ENCODE measurements at regions not wholly inside any gene's neighbourhood (a gene's known extent, or its start where the extent isn't known, plus 50 kb on each side); places are given as distances from the start of the nearest gene placed in this dataset.
"Not testable (repeated sequence)": the region's sequence is repeated elsewhere in the genome, so short reads cannot be mapped to it uniquely, and the experiment has no call there.

DNA sequence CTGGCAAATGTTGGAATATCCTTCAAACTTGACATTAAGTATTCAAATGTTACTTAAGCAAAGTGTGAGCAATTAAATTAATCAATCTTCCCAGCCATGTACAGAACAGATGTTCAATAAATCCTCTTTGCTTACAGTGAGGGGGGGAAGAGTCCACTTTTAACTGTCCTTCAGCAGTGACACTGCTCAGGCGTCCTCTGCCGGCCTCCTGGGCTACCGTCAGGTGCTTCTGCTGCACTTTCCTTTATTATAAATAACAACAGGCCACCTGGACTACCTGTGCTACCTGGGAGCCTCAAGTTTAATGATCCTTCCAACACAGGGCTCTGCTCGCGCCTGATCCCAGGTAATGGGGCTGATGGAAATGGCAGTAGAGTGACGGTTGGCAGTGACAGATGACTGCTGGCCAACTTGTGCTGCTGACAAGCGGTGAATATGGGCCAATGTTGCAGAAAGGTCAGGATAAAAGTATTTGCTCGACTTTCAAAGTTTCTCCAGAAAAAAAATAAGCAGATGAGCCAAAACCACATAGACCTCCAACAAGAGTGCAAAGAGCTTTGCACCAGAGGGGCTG is 460.0 kb upstream of the ZNF507 start:
- no peak overlapping the region for H3K4me2 ChIP-seq (ENCODE audit: low read length)
- no peaks in the 10 kb centered on the region for H3K36me3 ChIP-seq (ENCODE audit: insufficient read depth, low read length)
- no peaks in the 10 kb centered on the region for H3K4me1 ChIP-seq (ENCODE audit: control insufficient read depth, insufficient read depth, low read length)
- no peaks in the 10 kb centered on the region for H3K27me3 ChIP-seq (ENCODE audit: control insufficient read depth, insufficient read depth, low read length)
- no peak overlapping the region for H3K9ac ChIP-seq (ENCODE audit: low read depth, low read length)
- H3K4me3 ChIP-seq (ENCODE audit: low read length): no peak overlapping the region
- H3K9me3 ChIP-seq (replicated peaks; ENCODE audit: low read length): no peaks in the 10 kb centered on the region

DNA sequence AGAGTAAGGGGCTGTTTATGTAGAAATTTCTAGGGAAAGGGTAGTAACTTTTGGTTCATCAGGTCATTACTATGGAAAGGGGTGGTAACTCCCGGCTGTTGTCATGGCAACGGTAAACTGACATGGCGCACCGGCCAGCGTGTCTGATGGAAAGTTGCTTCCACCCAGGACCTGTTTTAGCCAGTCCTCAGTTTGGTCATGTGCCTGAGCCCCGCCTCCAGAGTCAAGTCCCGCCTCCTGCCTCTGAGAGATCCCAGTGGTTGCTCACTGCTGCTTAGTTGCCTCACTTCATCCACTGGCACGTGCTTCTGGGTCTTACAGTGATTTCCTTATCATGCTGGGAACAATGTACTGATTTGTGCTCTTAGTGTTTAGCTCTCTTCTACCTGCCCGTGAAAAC is 455.2 kb upstream of the ZNF507 start:
- no peaks in the 10 kb centered on the region for H3K27me3 ChIP-seq (ENCODE audit: control insufficient read depth, insufficient read depth, low read length)
- no peak overlapping the region for H3K4me2 ChIP-seq (ENCODE audit: low read length)
- no peaks in the 10 kb centered on the region for H3K4me1 ChIP-seq (ENCODE audit: control insufficient read depth, insufficient read depth, low read length)
- no peaks in the 10 kb centered on the region for H3K36me3 ChIP-seq (ENCODE audit: insufficient read depth, low read length)
- H3K4me3 ChIP-seq (ENCODE audit: low read length): no peak overlapping the region
- no peak overlapping the region for H3K9ac ChIP-seq (ENCODE audit: low read depth, low read length)
- H3K9me3 ChIP-seq (replicated peaks; ENCODE audit: low read length): no peaks in the 10 kb centered on the region

DNA sequence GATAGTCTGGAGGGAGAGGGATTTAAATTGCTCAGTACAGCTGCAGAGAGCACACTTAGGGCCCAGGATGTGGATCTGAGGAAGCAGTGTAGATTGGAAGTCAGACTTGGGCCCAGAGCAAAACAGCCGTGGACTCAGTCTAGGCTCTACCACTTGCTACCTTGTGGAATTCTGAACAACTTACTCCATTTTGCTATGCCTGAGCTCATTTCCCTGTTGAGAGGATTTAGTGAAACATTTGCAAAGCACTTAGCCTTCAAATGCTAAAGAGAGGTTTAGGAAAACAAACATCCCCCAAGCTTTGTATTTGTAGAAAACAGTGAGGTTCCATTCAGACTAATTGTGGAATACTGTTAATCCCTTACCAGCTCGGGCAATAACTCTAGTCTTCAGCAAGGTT is 453.4 kb upstream of the ZNF507 start:
- H3K9ac ChIP-seq (ENCODE audit: low read depth, low read length): no peak overlapping the region
- H3K9me3 ChIP-seq (replicated peaks; ENCODE audit: low read length): no peaks in the 10 kb centered on the region
- H3K27me3 ChIP-seq (ENCODE audit: control insufficient read depth, insufficient read depth, low read length): no peaks in the 10 kb centered on the region
- no peaks in the 10 kb centered on the region for H3K36me3 ChIP-seq (ENCODE audit: insufficient read depth, low read length)
- no peaks in the 10 kb centered on the region for H3K4me1 ChIP-seq (ENCODE audit: control insufficient read depth, insufficient read depth, low read length)
- no peak overlapping the region for H3K4me2 ChIP-seq (ENCODE audit: low read length)
- H3K4me3 ChIP-seq (ENCODE audit: low read length): no peak overlapping the region

DNA sequence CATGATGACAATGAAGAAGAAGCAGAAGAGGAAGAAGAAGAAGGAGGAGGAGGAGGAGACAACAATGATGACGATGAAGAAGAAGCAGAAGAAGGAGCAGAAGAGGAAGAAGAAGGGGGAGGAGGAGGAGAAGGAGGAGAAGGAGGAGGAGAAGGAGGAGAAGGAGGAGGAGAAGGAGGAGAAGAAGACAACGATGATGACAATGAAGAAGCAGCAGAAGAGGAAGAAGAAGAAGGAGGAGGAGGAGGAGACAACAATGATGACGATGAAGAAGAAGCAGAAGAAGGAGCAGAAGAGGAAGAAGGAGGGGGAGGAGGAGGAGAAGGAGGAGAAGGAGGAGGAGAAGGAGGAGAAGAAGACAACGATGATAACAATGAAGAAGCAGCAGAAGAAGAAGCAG is 451.9 kb upstream of the ZNF507 start:
- not testable (repeated sequence) for H3K4me2 ChIP-seq (ENCODE audit: low read length); H3K36me3 ChIP-seq (ENCODE audit: insufficient read depth, low read length); H3K9ac ChIP-seq (ENCODE audit: low read depth, low read length); H3K27me3 ChIP-seq (ENCODE audit: control insufficient read depth, insufficient read depth, low read length); H3K4me1 ChIP-seq (ENCODE audit: control insufficient read depth, insufficient read depth, low read length); H3K4me3 ChIP-seq (ENCODE audit: low read length); H3K9me3 ChIP-seq (replicated peaks; ENCODE audit: low read length)

DNA sequence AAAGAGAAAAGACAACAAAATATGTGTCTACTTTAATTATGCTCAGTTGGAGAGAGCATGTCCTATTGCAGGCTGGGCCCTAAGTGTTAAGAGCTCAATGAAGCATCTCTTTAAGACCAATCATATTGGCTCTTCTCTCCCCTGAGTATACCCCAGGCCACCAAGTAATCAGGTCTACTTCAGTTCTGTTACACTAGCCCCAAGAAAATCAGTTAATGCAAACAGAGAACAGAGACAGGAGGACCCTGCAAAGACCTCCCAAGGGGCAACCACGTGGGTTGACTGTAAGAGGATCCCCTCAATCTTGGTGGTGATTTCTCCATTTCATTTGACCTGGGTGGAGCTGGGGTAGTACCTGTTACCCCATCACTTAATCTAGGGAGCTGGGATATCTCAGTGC is 451.0 kb upstream of the ZNF507 start:
- H3K4me1 ChIP-seq (ENCODE audit: control insufficient read depth, insufficient read depth, low read length): no peaks in the 10 kb centered on the region

DNA sequence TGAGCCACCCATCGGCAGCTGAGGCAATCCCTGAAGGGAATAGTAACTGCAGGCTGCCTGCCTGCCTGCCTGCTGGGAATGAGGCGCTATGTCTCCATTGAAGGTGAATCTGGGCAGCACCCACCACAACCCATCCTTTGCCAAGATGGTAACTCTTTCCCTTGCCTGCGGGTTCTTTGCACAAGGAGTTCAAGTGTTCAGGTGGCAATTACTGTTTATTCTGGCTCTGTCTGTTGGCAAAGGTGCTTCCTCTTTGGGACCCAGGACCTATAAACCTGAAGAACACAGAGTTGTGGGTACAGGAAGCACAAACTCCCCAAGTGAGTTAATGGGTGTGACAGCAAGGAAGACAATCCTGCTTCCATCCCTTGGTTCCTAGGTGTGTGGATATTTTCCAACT is 448.1 kb upstream of the ZNF507 start:
- Histone ChIP-seq H3K9ac (ENCODE audit: low read depth, low read length) (no peak overlapping the region), H3K4me1 (ENCODE audit: control insufficient read depth, insufficient read depth, low read length) (no peaks in the 10 kb centered on the region), H3K9me3 (replicated peaks; ENCODE audit: low read length) (peaks cover 6% of the 10 kb centered on the region), H3K27me3 (ENCODE audit: control insufficient read depth, insufficient read depth, low read length) (no peaks in the 10 kb centered on the region), H3K4me3 (ENCODE audit: low read length) (no peak overlapping the region), H3K36me3 (ENCODE audit: insufficient read depth, low read length) (no peaks in the 10 kb centered on the region), H3K4me2 (ENCODE audit: low read length) (no peak overlapping the region)

More for the DNA sequence above, 451.0 kb upstream of the ZNF507 start:
- no peak overlapping the region for H3K4me3 ChIP-seq (ENCODE audit: low read length)
- no peaks in the 10 kb centered on the region for H3K36me3 ChIP-seq (ENCODE audit: insufficient read depth, low read length)
- no peak overlapping the region for H3K9ac ChIP-seq (ENCODE audit: low read depth, low read length)
- no peak overlapping the region for H3K4me2 ChIP-seq (ENCODE audit: low read length)
- no peaks in the 10 kb centered on the region for H3K27me3 ChIP-seq (ENCODE audit: control insufficient read depth, insufficient read depth, low read length)
- H3K9me3 ChIP-seq (replicated peaks; ENCODE audit: low read length): peaks cover 3% of the 10 kb centered on the region

DNA sequence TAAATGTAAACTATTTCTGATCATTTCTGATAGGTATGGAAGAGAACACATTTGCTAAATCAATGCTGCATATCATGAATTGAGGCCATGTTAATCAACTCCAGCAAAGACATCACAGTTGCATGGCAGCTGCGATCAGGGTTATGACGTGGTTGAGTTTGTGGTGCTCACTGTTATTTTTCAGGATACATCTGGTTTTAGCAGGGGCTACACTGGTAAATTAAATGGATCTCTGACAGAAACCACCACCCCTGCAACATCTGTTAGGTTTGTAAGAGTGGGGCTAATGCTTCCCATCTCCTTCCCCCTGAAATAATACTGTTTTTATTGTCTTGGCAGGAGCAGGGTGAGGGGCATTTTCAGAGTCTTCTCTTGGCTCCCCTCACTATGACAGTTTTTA is 444.4 kb upstream of the ZNF507 start:
- H3K4me2 ChIP-seq (ENCODE audit: low read length): no peak overlapping the region
- H3K27me3 ChIP-seq (ENCODE audit: control insufficient read depth, insufficient read depth, low read length): no peaks in the 10 kb centered on the region
- H3K36me3 ChIP-seq (ENCODE audit: insufficient read depth, low read length): no peaks in the 10 kb centered on the region
- H3K4me3 ChIP-seq (ENCODE audit: low read length): no peak overlapping the region
- no peaks in the 10 kb centered on the region for H3K4me1 ChIP-seq (ENCODE audit: control insufficient read depth, insufficient read depth, low read length)
- H3K9me3 ChIP-seq (replicated peaks; ENCODE audit: low read length): peaks cover 6% of the 10 kb centered on the region
- H3K9ac ChIP-seq (ENCODE audit: low read depth, low read length): no peak overlapping the region

DNA sequence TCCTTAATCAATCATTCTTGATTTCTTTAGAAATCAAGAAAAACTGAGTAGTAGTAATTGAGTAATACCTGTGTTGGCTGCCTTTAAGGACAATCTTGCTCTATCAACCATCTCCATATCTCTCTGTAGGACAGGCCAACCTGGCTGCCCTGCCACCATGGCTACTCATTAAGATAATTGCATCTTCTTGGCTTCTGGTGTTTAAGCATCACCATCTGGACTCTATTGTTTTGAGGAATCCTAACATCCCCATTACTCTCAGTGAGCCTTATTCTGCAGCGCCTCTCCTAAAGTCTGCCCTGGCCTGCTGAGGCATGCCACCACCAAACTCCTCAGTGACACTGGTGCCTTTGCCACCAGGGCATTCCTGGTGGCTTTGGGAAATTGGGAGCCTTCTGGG is 442.6 kb upstream of the ZNF507 start:
- Histone ChIP-seq H3K36me3 (ENCODE audit: insufficient read depth, low read length) (no peaks in the 10 kb centered on the region), H3K27me3 (ENCODE audit: control insufficient read depth, insufficient read depth, low read length) (no peaks in the 10 kb centered on the region), H3K4me2 (ENCODE audit: low read length) (no peak overlapping the region), H3K4me3 (ENCODE audit: low read length) (no peak overlapping the region), H3K9me3 (replicated peaks; ENCODE audit: low read length) (peaks cover 6% of the 10 kb centered on the region), H3K9ac (ENCODE audit: low read depth, low read length) (no peak overlapping the region), H3K4me1 (ENCODE audit: control insufficient read depth, insufficient read depth, low read length) (no peaks in the 10 kb centered on the region)

DNA sequence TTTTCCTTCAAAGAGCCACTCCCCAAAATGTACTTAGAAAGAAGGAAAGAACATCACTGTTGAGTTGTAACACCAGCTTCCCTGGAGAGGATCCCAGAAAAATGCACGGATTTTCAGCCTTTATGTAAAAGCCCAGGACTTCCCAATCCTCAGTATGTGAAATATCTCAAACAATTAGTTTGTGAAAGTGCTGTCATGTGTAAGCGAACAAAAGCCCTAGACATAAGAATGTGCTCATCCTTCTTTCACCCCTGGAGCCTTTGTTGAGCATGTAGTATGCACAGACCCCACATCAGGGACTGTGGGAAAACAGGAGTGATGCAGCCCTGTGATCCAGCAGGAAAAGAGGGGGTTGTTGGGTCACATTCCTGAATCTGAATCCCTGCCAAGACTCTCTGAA is 441.4 kb upstream of the ZNF507 start:
- no peaks in the 10 kb centered on the region for H3K4me1 ChIP-seq (ENCODE audit: control insufficient read depth, insufficient read depth, low read length)
- no peak overlapping the region for H3K4me3 ChIP-seq (ENCODE audit: low read length)
- H3K4me2 ChIP-seq (ENCODE audit: low read length): no peak overlapping the region
- H3K9me3 ChIP-seq (replicated peaks; ENCODE audit: low read length): peaks cover 6% of the 10 kb centered on the region
- no peak overlapping the region for H3K9ac ChIP-seq (ENCODE audit: low read depth, low read length)
- H3K27me3 ChIP-seq (ENCODE audit: control insufficient read depth, insufficient read depth, low read length): no peaks in the 10 kb centered on the region
- H3K36me3 ChIP-seq (ENCODE audit: insufficient read depth, low read length): no peaks in the 10 kb centered on the region

DNA sequence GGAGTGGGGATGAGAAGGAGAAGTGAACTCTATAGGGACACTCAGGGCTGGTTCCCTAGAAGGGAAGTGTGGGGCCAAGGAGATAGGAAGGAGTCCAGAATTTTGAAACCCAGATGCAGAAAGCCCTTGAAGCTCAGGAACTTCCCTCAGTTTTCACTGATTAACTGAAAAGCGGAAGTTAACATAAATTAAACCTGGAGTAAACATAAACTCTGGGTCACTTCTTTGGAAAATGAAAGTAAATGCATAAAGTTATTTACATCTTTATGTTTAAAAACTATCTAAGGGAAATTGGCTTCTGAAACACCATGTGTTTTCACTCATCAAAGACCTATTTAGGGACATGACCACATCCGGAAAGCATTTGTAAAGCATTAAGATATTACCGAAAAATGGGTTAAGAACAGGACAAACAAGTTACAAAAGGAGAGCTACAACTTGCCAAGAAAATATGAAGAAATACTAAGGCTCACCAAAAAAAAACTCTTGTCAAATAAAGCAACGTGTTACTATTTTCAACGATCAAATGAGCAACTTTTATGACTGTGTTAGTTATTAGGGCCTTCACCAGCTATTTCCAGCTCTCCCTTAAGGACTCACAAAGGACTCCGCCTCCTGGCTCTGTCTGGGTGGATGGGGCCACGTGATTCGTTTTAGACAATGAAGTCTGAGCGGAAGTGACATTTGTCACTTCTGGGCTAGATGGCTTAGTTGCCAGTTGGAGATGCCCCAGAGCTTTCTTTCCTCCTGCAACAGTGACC is 439.1 kb upstream of the ZNF507 start:
- Histone ChIP-seq H3K9ac (ENCODE audit: low read depth, low read length) (no peak overlapping the region), H3K36me3 (ENCODE audit: insufficient read depth, low read length) (no peaks in the 10 kb centered on the region), H3K4me1 (ENCODE audit: control insufficient read depth, insufficient read depth, low read length) (no peaks in the 10 kb centered on the region), H3K9me3 (replicated peaks; ENCODE audit: low read length) (no peaks in the 10 kb centered on the region), H3K27me3 (ENCODE audit: control insufficient read depth, insufficient read depth, low read length) (no peaks in the 10 kb centered on the region), H3K4me3 (ENCODE audit: low read length) (no peak overlapping the region), H3K4me2 (ENCODE audit: low read length) (no peak overlapping the region)

DNA sequence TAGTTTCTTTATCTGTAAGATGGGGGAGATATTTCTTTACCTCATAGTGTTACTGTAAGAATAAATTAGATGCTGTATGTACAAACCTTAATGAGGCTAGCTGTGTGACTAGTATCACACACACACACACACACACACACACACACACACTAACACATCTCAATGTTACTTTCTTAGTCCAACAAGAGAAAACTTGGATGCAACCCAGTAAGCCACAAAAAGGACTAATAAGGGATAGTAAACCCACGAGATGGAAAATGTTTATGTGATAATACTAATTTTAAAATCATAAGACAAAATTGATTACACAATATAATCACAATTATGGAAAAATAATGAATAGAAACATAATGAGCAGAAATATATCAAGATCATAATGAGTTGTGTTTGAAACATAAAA is 437.7 kb upstream of the ZNF507 start:
- Histone ChIP-seq H3K9me3 (replicated peaks; ENCODE audit: low read length) (no peaks in the 10 kb centered on the region), H3K9ac (ENCODE audit: low read depth, low read length) (no peak overlapping the region), H3K36me3 (ENCODE audit: insufficient read depth, low read length) (no peaks in the 10 kb centered on the region), H3K4me1 (ENCODE audit: control insufficient read depth, insufficient read depth, low read length) (no peaks in the 10 kb centered on the region), H3K27me3 (ENCODE audit: control insufficient read depth, insufficient read depth, low read length) (no peaks in the 10 kb centered on the region), H3K4me3 (ENCODE audit: low read length) (no peak overlapping the region), H3K4me2 (ENCODE audit: low read length) (no peak overlapping the region)

DNA sequence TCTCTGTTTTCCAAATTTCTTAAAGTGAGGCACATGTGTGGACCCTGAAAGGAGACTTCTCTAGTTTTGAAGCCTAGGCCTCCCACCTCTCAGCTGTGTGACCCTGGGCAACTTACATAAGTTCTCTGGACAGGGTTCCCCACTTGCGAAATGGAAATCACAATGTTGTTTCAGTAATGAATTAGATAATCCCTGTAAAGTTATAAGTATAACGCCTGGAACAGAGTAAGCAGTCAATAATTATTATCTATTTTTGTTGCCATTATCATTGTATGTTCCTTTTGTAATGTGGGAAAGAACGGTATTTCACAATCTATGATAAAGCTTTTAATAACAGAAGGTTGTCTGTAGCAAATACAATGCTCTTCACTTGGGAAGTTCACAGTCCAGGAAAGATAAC is 437.3 kb upstream of the ZNF507 start:
- H3K36me3 ChIP-seq (ENCODE audit: insufficient read depth, low read length): no peaks in the 10 kb centered on the region
- no peak overlapping the region for H3K4me3 ChIP-seq (ENCODE audit: low read length)
- H3K9me3 ChIP-seq (replicated peaks; ENCODE audit: low read length): no peaks in the 10 kb centered on the region
- no peak overlapping the region for H3K4me2 ChIP-seq (ENCODE audit: low read length)
- no peaks in the 10 kb centered on the region for H3K4me1 ChIP-seq (ENCODE audit: control insufficient read depth, insufficient read depth, low read length)
- H3K9ac ChIP-seq (ENCODE audit: low read depth, low read length): no peak overlapping the region
- no peaks in the 10 kb centered on the region for H3K27me3 ChIP-seq (ENCODE audit: control insufficient read depth, insufficient read depth, low read length)

Data from skeletal muscle satellite cell (primary cell).